Activated CD8-positive, alpha-beta memory T cell treated with anti-CD3 and anti-CD28 coated beads for 36 hours (primary cell): ENCODE measurements at regions not wholly inside any gene's neighbourhood (a gene's known extent, or its start where the extent isn't known, plus 50 kb on each side); places are given as distances from the start of the nearest gene placed in this dataset.
"Not testable (repeated sequence)": the region's sequence is repeated elsewhere in the genome, so short reads cannot be mapped to it uniquely, and the experiment has no call there.

Experiments
- CTCF ChIA-PET: fragments of 350-600 bp; sonication (Branson Sonifier 250); formaldehyde crosslinking; loops from one replicate; lab custom pipeline; 2021; ENCODE audit warnings: antibody characterized with exemption; lab: Charles Lee
- POLR2A ChIA-PET: fragments of 350-600 bp; sonication (Branson Sonifier 250); formaldehyde crosslinking; loops from one replicate; lab custom pipeline; 2021; ENCODE audit warnings: antibody characterized with exemption; lab: Charles Lee

GRCh38 chr18:11392980-11393885 is 216.2 kb upstream of the SLC35G4 start:
- CTCF ChIA-PET, result no interaction called here

DNA sequence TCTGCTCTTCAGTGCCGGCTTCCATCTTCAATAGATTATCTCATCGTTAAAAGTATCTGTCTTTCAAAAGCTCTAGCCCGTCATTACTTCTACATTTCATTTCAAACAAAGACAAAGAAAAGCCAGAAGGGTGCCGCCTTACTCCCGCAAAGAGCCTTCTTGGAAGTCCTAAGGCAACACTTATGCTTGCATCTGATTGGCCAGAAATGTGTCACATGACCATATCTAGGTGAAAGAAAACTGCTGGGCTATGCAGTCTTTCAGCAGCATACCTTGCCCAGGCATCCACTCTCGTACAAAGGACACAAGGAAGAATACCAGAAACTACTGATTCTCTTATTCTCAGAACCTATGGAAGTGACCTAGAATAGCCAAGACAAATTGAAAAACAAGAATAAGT is 217.1 kb upstream of the SLC35G4 start:
- CTCF ChIA-PET, result no interaction called here
- POLR2A ChIA-PET, result no interaction called here

More at GRCh38 chr18:11392980-11393885, 216.2 kb upstream of the SLC35G4 start:
- POLR2A ChIA-PET, result no interaction called here

- CTCF ChIA-PET, result no interaction called here
- POLR2A ChIA-PET, result no interaction called here
Measured at GRCh38 chr18:11391661-11392060, 217.7 kb upstream of the SLC35G4 start.

DNA sequence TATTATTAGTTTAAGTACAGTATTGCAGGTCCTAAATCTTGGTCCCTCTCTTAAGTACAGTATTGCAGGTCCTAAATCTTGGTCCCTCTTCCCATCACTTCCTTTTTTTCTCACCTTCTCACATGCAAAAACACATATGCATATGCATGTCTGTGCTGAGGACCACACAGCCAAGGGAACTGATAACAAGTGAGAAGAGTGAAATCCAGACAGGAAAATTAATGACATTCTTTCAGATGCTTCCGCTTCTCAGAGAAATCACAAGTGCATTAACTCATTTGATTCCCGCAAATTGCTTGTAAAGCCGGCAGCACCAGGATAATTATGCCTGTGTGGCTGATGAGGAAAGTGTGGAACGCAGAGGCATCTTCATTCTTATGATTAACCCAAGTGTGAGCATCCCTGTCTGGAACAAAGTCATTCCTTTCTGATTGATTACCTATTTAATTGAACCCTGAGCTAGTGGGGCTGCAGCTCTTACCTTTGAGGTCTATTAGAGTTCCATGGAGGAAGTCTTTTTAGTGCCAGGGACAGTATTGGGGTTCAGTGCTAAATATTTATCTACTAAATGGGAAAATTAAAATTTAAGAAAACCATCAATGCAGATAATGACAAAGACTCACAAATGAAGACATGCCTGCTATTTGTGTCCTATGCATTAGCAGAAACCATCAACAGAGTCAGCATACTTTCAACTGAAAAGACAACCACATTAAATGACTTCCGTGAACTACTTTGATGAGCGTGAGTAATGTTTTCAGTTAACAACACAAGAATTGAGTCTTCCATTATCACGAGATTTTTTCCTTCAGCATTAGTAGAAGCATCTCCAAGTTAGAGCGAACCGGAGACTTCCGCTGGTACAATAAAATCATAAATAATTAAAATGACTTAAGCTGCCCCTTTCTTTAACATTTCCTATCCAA is 220.4 kb upstream of the SLC35G4 start:
- ChIA-PET POLR2A (no interaction called here), CTCF (no interaction called here)

- ChIA-PET POLR2A (no interaction called here), CTCF (no interaction called here)
Measured at GRCh38 chr18:11387880-11388279, 221.5 kb upstream of the SLC35G4 start.

- CTCF ChIA-PET, result no interaction called here
- POLR2A ChIA-PET, result no interaction called here
Measured at GRCh38 chr18:11383381-11383780, 226.0 kb upstream of the SLC35G4 start.

DNA sequence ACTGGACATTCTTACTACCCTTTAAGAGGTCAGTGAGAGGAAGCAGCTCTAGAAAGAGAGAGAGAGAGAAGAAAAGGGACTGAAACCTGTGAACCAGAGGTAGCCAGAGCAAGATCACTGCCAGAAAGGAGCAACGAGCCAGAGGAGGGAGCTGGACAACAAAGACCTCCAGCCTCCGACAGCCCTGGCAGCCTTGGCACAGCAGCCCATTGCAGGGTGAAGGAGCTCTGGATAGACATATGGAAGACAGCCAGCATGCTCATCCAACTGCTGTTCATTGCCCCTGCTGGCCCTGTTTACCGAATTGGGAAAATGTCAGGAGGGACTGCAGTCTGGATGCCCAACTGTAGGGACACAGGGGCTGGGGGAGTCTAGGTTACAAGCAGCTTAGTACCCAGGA is 228.4 kb upstream of the SLC35G4 start:
- ChIA-PET POLR2A (no interaction called here), CTCF (no interaction called here)

- CTCF ChIA-PET, result no interaction called here
- POLR2A ChIA-PET, result no interaction called here
Measured at GRCh38 chr18:11379660-11380059, 229.7 kb upstream of the SLC35G4 start.

- POLR2A ChIA-PET, result no interaction called here
- CTCF ChIA-PET, result no interaction called here
Measured at GRCh38 chr18:11377766-11378540, 228.6 kb upstream of the PIEZO2 start.

- ChIA-PET POLR2A (no interaction called here), CTCF (interaction anchor here (0.6 kb wide), 1 partner anchor 8 kb away, joined by 3 read pairs; no protein-coding TSS in a partner anchor)
Measured at GRCh38 chr18:11372163-11372562, 222.8 kb upstream of the PIEZO2 start.

DNA sequence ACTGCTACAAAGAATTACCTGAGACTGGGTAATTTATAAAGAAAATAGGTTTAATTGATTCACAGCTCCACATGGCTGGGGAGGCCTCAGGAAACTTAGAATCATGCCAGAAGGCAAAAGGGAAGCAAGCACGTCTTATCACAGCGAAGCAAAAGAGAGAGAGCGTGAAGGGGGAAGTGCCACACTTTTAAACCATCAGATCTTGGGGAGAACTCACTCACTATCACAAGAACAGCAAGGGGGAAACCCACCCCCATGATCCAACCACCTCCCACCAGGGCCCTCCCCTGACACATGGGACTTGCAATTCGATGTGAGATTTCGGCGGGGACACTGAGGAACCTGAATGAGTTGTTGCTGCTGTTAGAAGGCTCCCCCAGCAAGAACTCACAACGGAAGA is 220.2 kb upstream of the PIEZO2 start:
- ChIA-PET CTCF (no interaction called here), POLR2A (no interaction called here)

DNA sequence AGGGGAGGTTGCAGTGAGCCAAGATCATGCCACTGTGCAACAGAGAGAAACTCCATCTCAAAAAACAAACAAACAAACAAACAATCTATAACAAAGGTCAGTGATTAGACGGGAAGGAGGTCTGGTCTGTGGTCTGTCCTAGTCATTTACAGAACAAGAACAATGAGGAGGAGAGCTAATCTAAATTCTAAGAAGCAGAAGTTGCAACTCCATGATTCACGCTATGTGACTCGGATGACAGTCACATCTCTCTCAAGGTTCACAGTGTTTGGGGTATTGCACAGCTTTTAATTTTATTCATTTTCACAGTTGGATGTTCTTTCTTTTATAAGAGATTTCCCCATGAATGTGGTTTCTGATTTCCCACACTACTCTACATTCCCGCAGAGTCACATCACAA is 218.7 kb upstream of the PIEZO2 start:
- POLR2A ChIA-PET, result no interaction called here
- CTCF ChIA-PET, result no interaction called here

GRCh38 chr18:11367351-11367750 is 218.0 kb upstream of the PIEZO2 start:
- POLR2A ChIA-PET, result no interaction called here
- CTCF ChIA-PET, result no interaction called here

GRCh38 chr18:11366410-11366809 is 217.0 kb upstream of the PIEZO2 start:
- CTCF ChIA-PET, result no interaction called here
- POLR2A ChIA-PET, result no interaction called here

GRCh38 chr18:11362856-11363255 is 213.5 kb upstream of the PIEZO2 start:
- CTCF ChIA-PET, result no interaction called here

DNA sequence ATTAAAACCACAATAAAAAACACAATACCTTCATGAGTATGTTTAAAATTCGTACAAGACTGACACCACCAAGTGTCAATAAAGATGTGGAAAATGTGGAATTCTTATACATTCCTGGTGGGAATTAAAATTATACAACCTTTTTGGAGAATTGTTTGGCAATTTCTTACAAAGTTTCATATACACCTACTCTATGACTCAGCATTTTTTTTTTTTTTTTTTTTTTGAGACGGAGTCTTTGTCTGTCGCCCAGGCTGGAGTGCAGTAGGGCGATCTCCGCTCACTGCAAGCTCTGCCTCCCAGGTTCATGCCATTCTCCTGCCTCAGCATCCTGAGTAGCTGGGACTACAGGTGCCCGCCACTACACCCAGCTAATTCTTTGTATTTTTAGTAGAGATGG is 212.5 kb upstream of the PIEZO2 start:
- POLR2A ChIA-PET, result not testable (repeated sequence)

More at GRCh38 chr18:11362856-11363255, 213.5 kb upstream of the PIEZO2 start:
- POLR2A ChIA-PET, result no interaction called here

DNA sequence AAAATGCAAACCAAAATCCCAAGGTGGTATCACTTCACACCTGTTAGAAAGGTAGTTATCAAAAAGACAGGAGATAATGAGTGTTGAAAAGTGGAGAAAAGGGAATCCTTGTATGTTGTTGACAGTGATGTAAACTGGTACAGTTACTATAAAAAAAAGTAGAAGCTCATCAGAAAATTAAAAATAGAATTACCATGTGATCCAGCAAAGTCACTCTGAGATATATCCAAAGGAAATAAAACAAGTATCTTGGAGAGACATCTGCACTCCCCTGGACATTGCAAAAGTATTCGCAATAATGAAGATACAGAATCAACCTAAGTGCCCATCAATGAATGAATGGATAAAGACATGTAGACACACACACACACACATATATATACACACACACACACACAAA is 208.3 kb upstream of the PIEZO2 start:
- CTCF ChIA-PET, result no interaction called here

More for the DNA sequence above, 212.5 kb upstream of the PIEZO2 start:
- CTCF ChIA-PET, result not testable (repeated sequence)

DNA sequence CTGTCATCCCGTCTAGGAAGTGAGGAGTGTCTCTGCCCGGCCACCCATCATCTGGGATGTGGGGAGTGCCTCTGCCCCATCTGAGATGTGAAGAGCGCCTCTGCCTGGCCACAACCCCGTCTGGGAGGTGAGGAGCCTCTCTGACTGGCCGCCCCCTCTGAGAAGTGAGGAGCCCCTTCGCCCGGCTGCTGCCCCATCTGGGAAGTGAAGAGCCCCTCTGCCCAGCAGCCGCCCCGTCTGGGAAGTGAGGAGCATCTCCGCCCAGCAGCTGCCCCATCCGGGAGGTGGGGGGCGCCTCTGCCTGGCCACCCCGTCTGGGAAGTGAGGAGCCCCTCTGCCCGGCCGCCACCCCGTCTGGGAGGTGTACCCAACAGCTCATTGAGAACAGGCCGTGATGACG is 195.2 kb upstream of the PIEZO2 start:
- POLR2A ChIA-PET, CTCF ChIA-PET: not testable (repeated sequence)

More for the DNA sequence above, 208.3 kb upstream of the PIEZO2 start:
- POLR2A ChIA-PET, result no interaction called here

- ChIA-PET POLR2A (no interaction called here), CTCF (no interaction called here)
Measured at GRCh38 chr18:11343096-11343495, 193.7 kb upstream of the PIEZO2 start.

GRCh38 chr18:11342115-11342514 is 192.7 kb upstream of the PIEZO2 start:
- POLR2A ChIA-PET, CTCF ChIA-PET: not testable (repeated sequence)
